Subcutaneous abdominal adipose tissue (tissue), 5 donors: ENCODE measurements at regions not wholly inside any gene's neighbourhood (a gene's known extent, or its start where the extent isn't known, plus 50 kb on each side); places are given as distances from the start of the nearest gene placed in this dataset.
"Not testable (repeated sequence)": the region's sequence is repeated elsewhere in the genome, so short reads cannot be mapped to it uniquely, and the experiment has no call there.

ENCODE experiments used
- H3K27ac ChIP-seq: one replicate; pipeline ENCODE4 v1.7.0; 2013; ENCODE audit warnings: low read depth, mild to moderate bottlenecking, inconsistent platforms, low read length, moderate library complexity
- H3K27me3 ChIP-seq, 5 donors: one replicate each; pipeline ENCODE4 v1.7.0; 2013; ENCODE audit warnings: low read length in 5 of 5, inconsistent platforms in 1 of 5; ENCODE audit not compliant: control insufficient read depth in 5 of 5, insufficient read depth in 4 of 5
- H3K36me3 ChIP-seq, 5 donors: one replicate each; pipeline ENCODE4 v1.7.0; 2013; ENCODE audit warnings: low read length in 5 of 5; ENCODE audit not compliant: control insufficient read depth in 5 of 5, insufficient read depth in 5 of 5
- H3K4me1 ChIP-seq, 5 donors: one replicate each; pipeline ENCODE4 v1.7.0; 2013; ENCODE audit warnings: low read length in 5 of 5, mild to moderate bottlenecking in 3 of 5, moderate library complexity in 1 of 5; ENCODE audit not compliant: control insufficient read depth in 5 of 5, insufficient read depth in 5 of 5
- H3K4me3 ChIP-seq, 5 donors: one replicate each; pipeline ENCODE4 v1.7.0; 2013; ENCODE audit warnings: low read length in 5 of 5, low read depth in 1 of 5
- H3K9ac ChIP-seq, 5 donors: one replicate each; pipeline ENCODE4 v1.7.0; 2013; ENCODE audit warnings: low read length in 5 of 5, mild to moderate bottlenecking in 4 of 5, moderate library complexity in 3 of 5
- H3K9me3 ChIP-seq, 5 donors: one replicate each; pipeline ENCODE4 v1.7.0; 2013; ENCODE audit warnings: low read length in 5 of 5; ENCODE audit not compliant: control insufficient read depth in 5 of 5
- donor health status: healthy.
- donor health status: healthy.
- donor health status: healthy.
- donor health status: healthy.
- donor health status: healthy.

- Histone ChIP-seq H3K36me3 (no peaks in the 10 kb centered on the region), H3K27ac (no peak overlapping the region), H3K9ac (no peak overlapping the region), H3K9me3 (no peaks in the 10 kb centered on the region), H3K27me3 (peaks cover 0 to 4% (median 0%) of the 10 kb centered on the region in 5 donors), H3K4me1 (peaks cover 0 to 10% (median 0%) of the 10 kb centered on the region in 5 donors), H3K4me3 (no peak overlapping the region)
These were observed 154.1 kb downstream of the SH3BP4 start for GRCh38 chr2:235105821-235106359.

GRCh38 chr2:235106874-235107639, 155.2 kb downstream of the SH3BP4 start:
- Histone ChIP-seq H3K9me3 (no peaks in the 10 kb centered on the region), H3K4me3 (no peak overlapping the region)

DNA sequence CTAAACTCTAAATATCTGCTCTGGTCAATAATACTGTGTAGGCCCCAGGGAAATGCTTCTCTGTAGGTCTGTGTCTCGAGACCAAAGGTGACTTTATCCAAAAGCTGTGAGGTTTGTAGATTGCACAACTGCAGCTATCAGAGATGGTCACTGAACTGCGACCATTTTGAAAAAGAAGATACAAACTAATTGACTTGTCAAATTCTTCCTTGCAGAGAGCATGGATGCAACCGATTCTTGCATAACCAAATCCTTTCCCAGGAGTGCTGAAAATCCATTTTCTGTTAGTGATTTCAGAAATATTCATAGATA, 155.8 kb downstream of the SH3BP4 start:
- Histone ChIP-seq H3K4me1 (peaks cover 0 to 4% (median 0%) of the 10 kb centered on the region in 5 donors), H3K27ac (no peak overlapping the region), H3K27me3 (peaks cover 0 to 4% (median 0%) of the 10 kb centered on the region in 5 donors), H3K4me3 (no peak overlapping the region), H3K9ac (no peak overlapping the region), H3K36me3 (no peaks in the 10 kb centered on the region), H3K9me3 (no peaks in the 10 kb centered on the region)

More at GRCh38 chr2:235106874-235107639, 155.2 kb downstream of the SH3BP4 start:
- H3K27me3 ChIP-seq, result peaks cover 0 to 4% (median 0%) of the 10 kb centered on the region in 5 donors
- no peak overlapping the region for H3K9ac ChIP-seq
- H3K4me1 ChIP-seq, result peaks cover 0 to 9% (median 0%) of the 10 kb centered on the region in 5 donors
- no peak overlapping the region for H3K27ac ChIP-seq
- no peaks in the 10 kb centered on the region for H3K36me3 ChIP-seq

GRCh38 chr2:235109561-235109960, 157.7 kb downstream of the SH3BP4 start:
- not testable (repeated sequence) for H3K4me1 ChIP-seq, H3K9me3 ChIP-seq, H3K36me3 ChIP-seq, H3K27me3 ChIP-seq, H3K4me3 ChIP-seq, H3K27ac ChIP-seq, H3K9ac ChIP-seq

DNA sequence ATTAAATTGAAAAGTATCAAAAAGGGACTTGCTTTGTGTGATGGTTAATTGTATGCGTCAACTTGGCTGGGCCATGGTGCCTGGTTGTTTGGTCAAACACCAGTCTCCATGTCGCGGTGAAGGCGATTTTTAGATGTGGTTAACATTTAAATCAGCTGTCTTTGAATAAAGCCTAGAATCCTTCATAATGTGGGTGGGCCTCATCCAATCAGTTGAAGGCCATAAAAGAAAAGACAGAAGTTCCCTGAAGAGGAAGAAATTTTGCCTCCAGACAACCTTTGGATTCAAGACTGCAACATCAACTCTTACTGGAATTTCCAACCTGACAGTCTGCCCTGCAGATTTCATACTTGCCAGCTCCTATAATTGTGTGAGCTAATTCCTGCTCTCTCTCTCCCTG, 160.5 kb downstream of the SH3BP4 start:
- H3K9me3 ChIP-seq, result no peaks in the 10 kb centered on the region
- no peaks in the 10 kb centered on the region for H3K36me3 ChIP-seq

DNA sequence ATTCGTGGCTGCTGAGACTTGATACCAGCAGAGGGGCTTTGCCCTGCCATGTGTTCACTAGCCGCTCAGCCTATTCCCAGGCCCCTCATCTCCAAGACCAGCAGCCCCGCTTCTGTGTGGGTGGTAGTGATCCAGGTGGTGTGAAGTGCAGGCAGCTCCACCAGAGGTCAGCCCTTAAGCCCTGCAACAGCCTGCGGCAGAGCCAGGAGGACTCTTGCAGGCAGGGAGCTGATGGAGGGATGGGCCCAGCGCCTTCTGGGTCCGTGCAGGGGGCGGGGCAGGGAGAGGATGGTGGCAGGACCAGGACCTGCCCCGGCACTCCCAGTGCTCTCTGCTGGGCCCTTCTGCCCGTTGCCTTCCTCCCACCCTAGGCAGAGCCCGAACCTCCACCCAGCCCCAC, 162.0 kb downstream of the SH3BP4 start:
- Histone ChIP-seq H3K4me3 (no peak overlapping the region), H3K27ac (no peak overlapping the region), H3K9me3 (no peaks in the 10 kb centered on the region), H3K4me1 (no peaks in the 10 kb centered on the region), H3K27me3 (peaks cover 0 to 3% (median 3%) of the 10 kb centered on the region in 5 donors), H3K36me3 (no peaks in the 10 kb centered on the region), H3K9ac (no peak overlapping the region)

More for the DNA sequence above, 160.5 kb downstream of the SH3BP4 start:
- Histone ChIP-seq H3K27ac (no peak overlapping the region), H3K27me3 (peaks cover 0 to 3% (median 3%) of the 10 kb centered on the region in 5 donors), H3K9ac (no peak overlapping the region), H3K4me1 (no peaks in the 10 kb centered on the region), H3K4me3 (no peak overlapping the region)

DNA sequence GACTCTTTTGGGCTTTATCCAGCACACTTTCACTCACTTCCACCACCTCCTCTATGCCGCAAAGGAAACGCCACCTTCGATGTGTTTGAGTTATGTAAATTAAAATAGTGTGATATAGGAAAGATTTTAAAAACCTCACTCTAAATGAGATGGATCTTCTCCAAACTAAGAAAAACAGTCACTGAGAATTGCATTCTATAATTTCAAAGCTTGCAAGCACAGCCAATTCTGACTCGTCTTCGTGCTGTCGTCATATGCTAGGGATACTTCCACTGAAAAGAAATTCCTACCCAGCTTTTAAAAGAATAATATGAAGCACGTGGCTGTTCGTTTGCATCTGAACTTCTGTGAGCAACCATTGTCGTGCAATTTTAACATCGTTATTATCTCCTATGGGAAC, 162.5 kb downstream of the SH3BP4 start:
- H3K4me3 ChIP-seq, result no peak overlapping the region
- peaks cover 0 to 3% (median 3%) of the 10 kb centered on the region in 5 donors for H3K27me3 ChIP-seq
- H3K9me3 ChIP-seq, result no peaks in the 10 kb centered on the region
- no peaks in the 10 kb centered on the region for H3K4me1 ChIP-seq
- H3K9ac ChIP-seq, result no peak overlapping the region
- H3K27ac ChIP-seq, result no peak overlapping the region
- H3K36me3 ChIP-seq, result no peaks in the 10 kb centered on the region

DNA sequence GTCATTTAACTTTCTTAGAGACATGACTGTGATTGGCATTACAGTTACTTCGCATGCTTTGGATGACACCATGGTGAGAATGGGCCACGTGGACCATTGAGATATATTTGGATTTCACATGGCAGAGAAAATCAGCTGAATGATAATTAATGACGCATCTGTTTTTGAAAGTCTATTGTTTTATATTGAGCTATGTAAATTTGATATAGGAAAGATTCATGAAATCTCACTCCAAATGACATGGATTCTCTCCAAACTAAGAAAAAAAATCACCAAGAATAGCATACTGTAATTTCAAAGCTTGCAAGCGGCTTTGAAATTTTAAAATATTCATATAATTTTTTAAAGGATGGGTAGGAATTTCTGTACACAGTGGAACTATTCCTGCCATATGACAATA, 163.7 kb downstream of the SH3BP4 start:
- Histone ChIP-seq H3K9me3 (peaks cover 0 to 3% (median 0%) of the 10 kb centered on the region in 5 donors), H3K4me3 (no peak overlapping the region), H3K36me3 (no peaks in the 10 kb centered on the region), H3K27ac (no peak overlapping the region), H3K9ac (no peak overlapping the region), H3K27me3 (peaks cover 0 to 3% (median 3%) of the 10 kb centered on the region in 5 donors), H3K4me1 (no peaks in the 10 kb centered on the region)

GRCh38 chr2:235116885-235117492, 165.2 kb downstream of the SH3BP4 start:
- H3K27me3 ChIP-seq, result peaks cover 0 to 3% (median 3%) of the 10 kb centered on the region in 5 donors
- H3K4me1 ChIP-seq, result no peaks in the 10 kb centered on the region
- no peaks in the 10 kb centered on the region for H3K36me3 ChIP-seq
- H3K4me3 ChIP-seq, result no peak overlapping the region
- no peak overlapping the region for H3K27ac ChIP-seq
- H3K9ac ChIP-seq, result no peak overlapping the region
- H3K9me3 ChIP-seq, result peaks cover 0 to 3% (median 0%) of the 10 kb centered on the region in 5 donors

- H3K4me3 ChIP-seq, result no peak overlapping the region
- H3K27me3 ChIP-seq, result peaks cover 0 to 4% (median 0%) of the 10 kb centered on the region in 5 donors
- no peaks in the 10 kb centered on the region for H3K9me3 ChIP-seq
- H3K36me3 ChIP-seq, result no peaks in the 10 kb centered on the region
- H3K9ac ChIP-seq, result no peak overlapping the region
- no peaks in the 10 kb centered on the region for H3K4me1 ChIP-seq
- no peak overlapping the region for H3K27ac ChIP-seq
These were observed 175.0 kb downstream of the SH3BP4 start for GRCh38 chr2:235126768-235127167.
